CD4-positive, alpha-beta T cell treated with Interleukin-6 at 100 ng/mL for 8 hours (primary cell): ENCODE measurements at regions not wholly inside any gene's neighbourhood (a gene's known extent, or its start where the extent isn't known, plus 50 kb on each side); places are given as distances from the start of the nearest gene placed in this dataset.
A peak's percentile ranks its signal among the peaks of the same experiment; 100 is the strongest.
"Not testable (repeated sequence)": the region's sequence is repeated elsewhere in the genome, so short reads cannot be mapped to it uniquely, and the experiment has no call there.

Experiments
- DNase-seq: peaks from one replicate; pipeline ENCODE4 v3.0.0-alpha.2; 2020; ENCODE audit warnings: mixed read lengths, low spot score

DNA sequence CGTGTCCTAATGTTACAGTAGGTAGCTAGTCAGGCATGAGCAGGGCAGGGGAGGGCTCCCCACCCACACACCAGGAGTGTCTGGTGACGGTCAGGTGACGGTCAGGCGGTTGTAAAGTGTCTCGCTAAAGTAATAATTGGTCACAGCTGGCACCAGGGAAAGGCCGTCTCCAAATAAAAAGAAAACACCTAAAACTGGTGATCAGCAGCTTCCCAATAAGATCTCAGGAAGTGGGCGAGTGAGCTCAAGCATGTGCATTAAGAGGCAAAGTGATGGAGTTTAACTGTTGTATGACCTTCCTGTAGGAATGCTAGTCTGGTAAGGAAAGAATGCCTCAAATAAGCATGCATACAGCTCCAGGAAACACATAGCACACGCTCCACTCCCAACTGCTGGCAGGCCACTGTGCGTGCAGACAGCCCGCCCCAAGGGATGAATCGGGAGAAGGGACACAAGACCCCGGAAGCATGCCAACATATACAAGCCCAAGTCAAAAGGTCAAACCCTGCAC lies 177.1 kb downstream of the RNF144A start:
- no peak for DNase-seq

- no peak for DNase-seq
Measured at GRCh38 chr2:7096726-7097352, 179.6 kb downstream of the RNF144A start.

DNA sequence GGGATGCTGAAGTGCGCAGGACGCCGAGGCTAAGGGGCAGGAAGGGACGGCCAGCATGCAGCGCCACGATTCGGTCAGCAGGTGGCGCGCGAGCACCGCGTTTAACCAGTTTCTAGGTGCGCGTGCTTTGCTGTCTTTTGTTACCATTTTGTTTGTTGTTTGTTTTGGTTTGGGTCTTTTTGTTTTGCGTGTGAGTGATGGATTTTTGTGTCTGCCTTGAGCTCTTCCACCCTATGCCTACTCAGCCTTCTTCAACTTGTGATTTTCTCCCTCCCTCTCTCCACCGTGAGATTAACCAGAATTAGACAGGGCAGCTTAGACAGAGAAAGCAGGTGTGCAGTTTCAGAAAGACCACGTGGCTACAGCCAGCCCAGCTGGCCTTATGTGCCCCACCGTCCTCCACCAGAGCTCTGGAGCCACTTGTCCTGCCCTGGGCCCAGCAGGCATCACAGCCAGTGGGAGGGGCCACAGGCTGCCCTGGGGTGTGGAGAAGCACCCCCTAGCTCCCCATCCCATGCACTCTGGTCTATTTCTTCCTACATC lies 180.2 kb downstream of the RNF144A start:
- DNase-seq: peak; percentile 66

- DNase-seq: no peak
Measured at GRCh38 chr2:7098816-7099215, 181.6 kb downstream of the RNF144A start.

- DNase-seq: not testable (repeated sequence)
Measured at GRCh38 chr2:7099687-7100086, 182.5 kb downstream of the RNF144A start.

GRCh38 chr2:7102826-7103225 lies 185.6 kb downstream of the RNF144A start:
- DNase-seq: no peak

- no peak for DNase-seq
Measured at GRCh38 chr2:7108792-7109532, 191.8 kb downstream of the RNF144A start.

DNA sequence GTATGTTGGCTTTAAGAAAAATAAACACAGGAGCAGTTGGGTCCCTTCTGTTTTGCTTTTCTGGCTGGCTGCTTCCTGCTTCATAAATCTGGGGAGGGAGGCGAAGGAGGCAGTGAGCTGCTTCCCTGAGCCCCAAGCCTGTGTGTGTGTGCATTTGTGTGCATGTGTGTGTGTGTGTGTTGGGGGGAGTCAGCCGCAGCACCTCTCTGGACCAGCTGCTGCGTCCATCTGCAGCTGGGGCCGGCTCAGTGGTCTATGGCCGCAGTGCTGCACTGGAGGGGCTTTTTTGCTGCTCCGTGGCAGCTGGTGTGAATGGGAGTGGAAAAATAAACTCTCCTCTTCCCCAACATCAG lies 192.3 kb downstream of the RNF144A start:
- no peak for DNase-seq

- no peak for DNase-seq
Measured at GRCh38 chr2:7111626-7112025, 194.4 kb downstream of the RNF144A start.

DNA sequence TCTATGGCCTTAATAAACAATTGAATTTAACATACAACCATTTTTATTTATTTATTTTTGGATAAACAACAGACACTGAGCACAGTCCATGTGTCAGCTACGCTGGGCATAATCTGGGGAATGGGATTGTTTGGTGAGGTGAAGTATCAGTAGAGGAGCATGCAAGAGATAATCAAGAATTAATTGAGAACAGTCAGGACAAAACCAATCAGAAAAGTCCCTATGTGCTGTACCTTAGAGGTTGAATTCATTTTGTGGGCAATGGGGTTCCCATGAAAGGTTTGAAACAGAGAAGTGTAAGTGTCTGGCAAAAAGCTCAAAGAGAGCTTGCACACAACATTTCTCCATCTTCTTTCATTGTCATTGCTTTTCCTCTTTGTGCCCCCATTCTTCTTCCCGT lies 198.2 kb downstream of the RNF144A start:
- no peak for DNase-seq

DNA sequence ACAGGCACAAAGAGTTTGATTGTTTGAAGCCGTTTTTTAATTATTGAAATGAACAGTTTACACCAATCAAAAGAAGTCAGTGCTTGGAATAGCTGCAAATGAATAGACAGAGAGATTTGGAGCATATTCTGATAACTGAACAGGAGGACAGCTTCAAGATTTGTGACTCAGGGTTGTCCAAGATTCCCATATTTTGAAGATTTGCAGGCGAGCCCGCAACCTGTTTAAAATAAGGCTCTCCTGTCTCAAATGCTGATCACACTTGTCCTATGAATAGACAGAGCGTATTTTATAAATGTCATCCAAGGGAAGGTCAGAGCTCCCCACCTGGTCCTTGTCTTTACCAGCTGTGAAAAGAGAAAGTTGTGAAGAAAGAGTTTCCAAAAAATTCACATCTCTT lies 198.7 kb downstream of the RNF144A start:
- no peak for DNase-seq

- DNase-seq: no peak
Measured at GRCh38 chr2:7116511-7116910, 199.3 kb downstream of the RNF144A start.

DNA sequence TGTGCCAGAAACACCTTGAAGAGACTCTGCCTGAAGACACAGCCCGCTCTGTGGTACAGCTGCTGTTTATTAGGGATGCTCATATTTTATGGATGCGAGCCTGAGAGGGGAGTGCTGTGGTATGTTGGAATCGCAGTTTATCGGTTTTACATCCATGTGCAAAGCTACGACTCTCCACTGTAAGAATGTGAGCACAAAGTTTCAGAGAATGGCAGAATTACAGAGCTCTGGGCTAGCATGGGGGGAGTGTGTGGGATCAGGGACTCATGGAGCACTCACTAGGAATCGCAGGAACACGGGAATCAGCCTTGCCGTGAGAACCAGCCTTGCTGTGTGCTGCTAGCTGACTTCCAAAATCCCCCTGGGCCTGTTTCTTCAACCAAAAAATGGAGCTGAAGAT lies 199.9 kb downstream of the RNF144A start:
- DNase-seq: no peak

DNA sequence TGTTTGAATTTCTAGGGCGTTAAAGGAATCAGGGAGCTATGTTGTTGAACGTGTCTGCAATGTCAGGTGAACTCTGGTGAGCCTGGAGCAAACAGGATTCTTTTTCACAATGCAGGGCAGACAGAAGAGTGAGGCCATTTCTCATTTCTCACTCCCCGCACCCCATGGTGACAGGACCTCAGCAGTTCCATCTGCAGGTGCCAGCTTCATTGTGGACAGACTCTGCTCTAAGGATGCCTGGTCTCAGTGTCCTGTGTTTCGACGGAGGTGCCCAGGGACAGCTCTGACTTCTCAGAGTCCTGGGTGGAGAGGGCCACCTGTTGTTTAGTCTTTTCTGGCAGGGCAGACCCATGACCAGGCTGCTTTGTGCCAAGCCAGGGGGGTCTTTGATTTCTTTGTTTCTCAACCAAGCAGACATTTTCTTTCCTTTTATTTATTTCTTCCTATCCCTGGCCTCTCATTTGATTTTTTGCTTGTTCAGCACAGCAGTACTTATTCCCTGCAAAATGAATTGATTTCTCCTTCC lies 201.5 kb downstream of the RNF144A start:
- DNase-seq: no peak

DNA sequence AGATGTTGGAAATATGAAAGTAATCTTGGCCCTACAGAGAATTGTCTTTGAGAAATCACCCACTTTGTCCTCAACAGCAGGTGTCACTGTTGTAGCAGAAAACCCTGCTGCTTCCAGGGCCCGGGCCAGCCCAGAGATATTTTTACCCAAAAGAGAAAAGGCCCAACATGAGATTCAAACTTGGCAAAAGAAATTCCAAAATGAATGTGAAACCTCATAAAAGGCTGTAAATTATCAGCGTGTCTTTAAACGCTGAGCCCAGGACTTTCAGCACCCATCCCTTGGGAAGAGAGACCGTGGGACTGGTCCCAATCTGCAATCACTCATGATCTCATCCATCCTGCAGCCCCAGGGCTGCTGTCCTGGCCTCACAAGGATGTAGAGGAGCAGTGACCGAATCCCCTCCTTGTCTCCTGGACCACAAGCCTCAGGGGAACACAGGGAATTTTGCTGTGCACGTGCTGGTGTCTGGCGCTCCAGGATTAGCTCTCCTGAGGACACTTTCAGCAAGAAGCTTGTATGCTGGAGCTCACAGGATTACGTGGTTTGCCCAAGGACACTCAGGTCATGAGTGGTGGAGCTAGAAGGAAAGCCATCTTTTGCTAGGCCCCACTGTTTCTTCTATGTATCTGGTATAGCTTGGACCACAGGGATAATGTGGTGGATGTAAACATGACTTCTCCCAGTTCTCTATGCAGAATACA lies 202.1 kb downstream of the RNF144A start:
- DNase-seq: no peak

DNA sequence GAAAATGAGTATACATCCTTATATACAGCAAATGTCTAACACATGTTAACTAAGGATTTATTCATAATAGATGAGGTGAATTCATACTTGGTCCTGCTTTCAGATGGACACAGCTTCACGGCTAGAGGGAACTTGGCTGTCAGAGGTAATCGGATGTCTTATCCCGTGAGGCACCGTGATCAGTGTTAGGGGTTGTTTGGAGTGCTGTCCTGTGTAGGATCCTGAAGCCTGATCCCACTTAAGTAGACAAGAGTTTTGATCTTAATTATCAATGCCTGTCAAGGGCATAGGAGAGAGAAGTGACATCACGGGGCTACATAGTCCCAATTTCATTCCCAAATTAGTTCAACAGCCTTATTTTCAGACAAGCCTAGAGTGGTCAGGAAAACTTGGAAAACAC lies 204.6 kb downstream of the RNF144A start:
- no peak for DNase-seq

DNA sequence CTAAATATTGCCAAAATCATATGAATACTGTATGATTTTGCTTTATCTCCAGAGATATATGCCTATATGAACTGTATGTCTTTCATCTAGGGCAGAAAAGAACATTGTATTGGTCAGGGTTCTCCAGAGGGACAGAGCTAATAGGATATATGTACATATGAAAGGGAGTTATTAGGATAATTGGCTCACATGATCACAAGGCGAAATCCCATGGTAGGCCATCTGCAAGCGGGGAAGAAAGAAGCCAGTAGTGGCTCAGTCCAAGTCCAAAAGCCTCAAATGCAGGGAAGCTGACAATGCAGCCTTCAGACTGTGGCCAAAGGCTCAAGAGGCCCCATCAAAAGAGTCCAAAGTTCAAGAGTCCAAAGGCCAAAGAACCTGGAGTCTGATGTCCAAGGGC lies 209.9 kb downstream of the RNF144A start:
- DNase-seq: no peak

- no peak for DNase-seq
Measured at GRCh38 chr2:7127687-7128086, 210.5 kb downstream of the RNF144A start.

DNA sequence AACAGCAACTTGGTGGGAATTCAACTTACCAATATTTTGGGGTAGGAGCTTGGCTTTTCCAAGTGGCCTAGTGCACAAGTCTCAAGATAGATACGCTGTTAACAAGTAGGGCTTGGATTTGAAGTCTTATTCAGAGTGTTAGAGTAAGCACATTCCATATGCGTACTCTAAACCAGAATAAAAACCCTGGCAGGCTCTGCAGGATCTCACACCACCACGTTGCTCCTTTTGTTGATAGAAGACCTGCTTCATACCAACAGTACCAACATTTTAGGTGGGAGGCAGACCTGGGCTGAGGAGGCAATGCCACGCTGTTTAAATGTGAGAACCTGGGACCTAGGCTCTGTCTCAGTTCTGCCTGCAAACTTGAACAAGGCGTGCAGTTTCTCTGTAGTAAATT lies 214.0 kb downstream of the RNF144A start:
- no peak for DNase-seq

DNA sequence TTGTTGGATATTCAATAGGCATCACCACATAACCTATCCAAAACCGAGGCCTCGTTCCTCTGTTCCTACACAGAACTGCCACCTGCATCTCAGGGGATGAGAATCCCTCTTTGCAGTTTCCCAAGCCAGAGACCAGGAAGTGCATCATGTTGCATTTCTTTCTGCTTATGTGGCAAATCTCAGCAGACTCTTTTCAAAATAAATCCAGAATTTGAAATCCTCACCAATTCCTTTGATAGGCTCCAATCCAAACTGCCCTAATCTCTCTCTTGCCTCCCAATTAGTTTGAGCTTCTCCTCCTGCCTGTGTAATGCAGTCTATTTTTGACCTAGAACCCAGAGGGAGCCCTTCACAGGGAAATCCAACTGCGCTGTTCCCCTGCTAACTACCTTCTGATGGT lies 215.5 kb downstream of the RNF144A start:
- no peak for DNase-seq

GRCh38 chr2:7133521-7133920 lies 216.3 kb downstream of the RNF144A start:
- DNase-seq: no peak

GRCh38 chr2:7140306-7140705 lies 223.1 kb downstream of the RNF144A start:
- no peak for DNase-seq

GRCh38 chr2:7145707-7146106 lies 228.5 kb downstream of the RNF144A start:
- no peak for DNase-seq
